ENCODE measurements at regions not wholly inside any gene's neighbourhood (a gene's known extent, or its start where the extent isn't known, plus 50 kb on each side); places are given as distances from the start of the nearest gene placed in this dataset.

DNA sequence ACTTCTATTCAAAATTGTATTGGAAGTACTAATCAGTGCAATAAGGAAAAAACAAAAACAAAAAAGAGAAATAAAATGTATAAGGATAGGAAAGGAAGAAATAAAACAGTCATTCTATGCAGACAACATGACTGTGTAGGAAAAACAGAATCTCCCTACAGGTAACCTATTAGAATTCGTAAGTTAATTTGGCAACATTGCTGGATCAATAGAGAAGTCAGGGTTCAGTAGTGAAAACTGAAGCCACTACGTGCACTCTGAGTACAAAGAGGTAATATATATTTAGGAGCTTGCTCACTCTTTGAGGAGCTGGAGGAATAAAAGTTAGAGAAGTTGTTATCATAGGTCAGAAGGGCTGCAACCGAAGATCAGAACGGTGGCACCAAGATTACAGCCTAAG lies 84.0 kb upstream of the BMAL1 start:
- TF ChIP-seq, protein P1, sequence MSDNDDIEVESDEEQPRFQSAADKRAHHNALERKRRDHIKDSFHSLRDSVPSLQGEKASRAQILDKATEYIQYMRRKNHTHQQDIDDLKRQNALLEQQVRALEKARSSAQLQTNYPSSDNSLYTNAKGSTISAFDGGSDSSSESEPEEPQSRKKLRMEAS (IDR thresholded peaks at IDR 0.05; ENCODE audit: low read depth), result no peak
- TF ChIP-seq EP300 (IDR thresholded peaks at IDR 0.05; ENCODE audit: borderline replicate concordance in 1 of 2, low read depth in 1 of 2, low read length in 1 of 2), result no peak
- TF ChIP-seq JUND (IDR thresholded peaks at IDR 0.05), result no peak
- TF ChIP-seq TAF1 (IDR thresholded peaks at IDR 0.05; ENCODE audit: borderline replicate concordance, low read depth, low read length), result no peak
- TF ChIP-seq, protein P2, sequence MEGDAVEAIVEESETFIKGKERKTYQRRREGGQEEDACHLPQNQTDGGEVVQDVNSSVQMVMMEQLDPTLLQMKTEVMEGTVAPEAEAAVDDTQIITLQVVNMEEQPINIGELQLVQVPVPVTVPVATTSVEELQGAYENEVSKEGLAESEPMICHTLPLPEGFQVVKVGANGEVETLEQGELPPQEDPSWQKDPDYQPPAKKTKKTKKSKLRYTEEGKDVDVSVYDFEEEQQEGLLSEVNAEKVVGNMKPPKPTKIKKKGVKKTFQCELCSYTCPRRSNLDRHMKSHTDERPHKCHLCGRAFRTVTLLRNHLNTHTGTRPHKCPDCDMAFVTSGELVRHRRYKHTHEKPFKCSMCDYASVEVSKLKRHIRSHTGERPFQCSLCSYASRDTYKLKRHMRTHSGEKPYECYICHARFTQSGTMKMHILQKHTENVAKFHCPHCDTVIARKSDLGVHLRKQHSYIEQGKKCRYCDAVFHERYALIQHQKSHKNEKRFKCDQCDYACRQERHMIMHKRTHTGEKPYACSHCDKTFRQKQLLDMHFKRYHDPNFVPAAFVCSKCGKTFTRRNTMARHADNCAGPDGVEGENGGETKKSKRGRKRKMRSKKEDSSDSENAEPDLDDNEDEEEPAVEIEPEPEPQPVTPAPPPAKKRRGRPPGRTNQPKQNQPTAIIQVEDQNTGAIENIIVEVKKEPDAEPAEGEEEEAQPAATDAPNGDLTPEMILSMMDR (IDR thresholded peaks at IDR 0.05), result no peak
- TF ChIP-seq SIN3A (IDR thresholded peaks at IDR 0.05; ENCODE audit: borderline replicate concordance, low read depth, low read length), result no peak
- TF ChIP-seq, protein P3, sequence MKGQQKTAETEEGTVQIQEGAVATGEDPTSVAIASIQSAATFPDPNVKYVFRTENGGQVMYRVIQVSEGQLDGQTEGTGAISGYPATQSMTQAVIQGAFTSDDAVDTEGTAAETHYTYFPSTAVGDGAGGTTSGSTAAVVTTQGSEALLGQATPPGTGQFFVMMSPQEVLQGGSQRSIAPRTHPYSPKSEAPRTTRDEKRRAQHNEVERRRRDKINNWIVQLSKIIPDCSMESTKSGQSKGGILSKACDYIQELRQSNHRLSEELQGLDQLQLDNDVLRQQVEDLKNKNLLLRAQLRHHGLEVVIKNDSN (IDR thresholded peaks at IDR 0.05; ENCODE audit: borderline replicate concordance, low read depth), result no peak
- TF ChIP-seq FOXM1 (IDR thresholded peaks at IDR 0.05; ENCODE audit: low read depth), result no peak
- no peak for TF ChIP-seq YY1 (IDR thresholded peaks at IDR 0.05; ENCODE audit: low read depth)

Measured in SK-N-SH (cell line).